OCI-LY7 (cell line): ENCODE measurements at regions not wholly inside any gene's neighbourhood (a gene's known extent, or its start where the extent isn't known, plus 50 kb on each side); places are given as distances from the start of the nearest gene placed in this dataset.

Experiments used
- CTCF ChIP-seq: fragments of 200-600 bp; sonication (generic); conservative IDR thresholded peaks from 2 replicates; pipeline ENCODE4 v1.5.1; 2014; ENCODE audit warnings: mild to moderate bottlenecking, antibody characterized with exemption, low read length, moderate library complexity, mixed read lengths
- EZH2phosphoT487 ChIP-seq: fragments of 200-600 bp; sonication (generic); IDR thresholded peaks from 2 replicates; pipeline ENCODE4 v1.6.1; 2018; ENCODE audit warnings: low read depth, borderline replicate concordance, mild to moderate bottlenecking, mixed run types, antibody characterized with exemption, low read length, moderate library complexity, mixed read lengths

- TF ChIP-seq CTCF (no peak), EZH2phosphoT487 (no peak)
Observed at GRCh38 chr4:144557404-144557803, 88.6 kb upstream of the HHIP start.
